NCI-H748 treated with DMSO at 0.1 percent for 48 hours (cell line): ENCODE measurements at regions not wholly inside any gene's neighbourhood (a gene's known extent, or its start where the extent isn't known, plus 50 kb on each side); places are given as distances from the start of the nearest gene placed in this dataset.
"Not testable (repeated sequence)": the region's sequence is repeated elsewhere in the genome, so short reads cannot be mapped to it uniquely, and the experiment has no call there.

Source experiments
- DNase-seq: peaks from one replicate; lab custom pipeline; 2025; lab: John Stamatoyannopoulos, UW

DNA sequence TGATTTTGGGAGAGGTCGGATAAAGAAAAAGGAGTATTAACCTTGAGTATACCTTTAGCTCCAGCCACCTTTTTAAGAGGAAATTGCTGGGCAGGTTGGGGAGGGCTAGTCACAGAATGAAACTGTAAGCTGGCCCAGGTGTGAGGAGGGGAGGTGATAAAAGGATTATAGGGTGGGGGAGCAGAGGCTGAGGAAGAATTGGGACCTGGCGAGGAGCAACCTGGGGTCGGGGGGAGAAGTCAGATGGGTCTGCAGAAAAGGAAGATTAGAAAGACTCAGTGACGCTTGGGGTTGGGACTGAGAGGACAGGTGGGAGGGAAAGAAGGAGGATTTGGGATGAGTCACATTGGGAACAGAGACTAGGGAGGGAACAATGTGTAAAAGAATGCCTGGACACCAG, 1548.5 kb upstream of the WWC1 start:
- not testable (repeated sequence) for DNase-seq

DNA sequence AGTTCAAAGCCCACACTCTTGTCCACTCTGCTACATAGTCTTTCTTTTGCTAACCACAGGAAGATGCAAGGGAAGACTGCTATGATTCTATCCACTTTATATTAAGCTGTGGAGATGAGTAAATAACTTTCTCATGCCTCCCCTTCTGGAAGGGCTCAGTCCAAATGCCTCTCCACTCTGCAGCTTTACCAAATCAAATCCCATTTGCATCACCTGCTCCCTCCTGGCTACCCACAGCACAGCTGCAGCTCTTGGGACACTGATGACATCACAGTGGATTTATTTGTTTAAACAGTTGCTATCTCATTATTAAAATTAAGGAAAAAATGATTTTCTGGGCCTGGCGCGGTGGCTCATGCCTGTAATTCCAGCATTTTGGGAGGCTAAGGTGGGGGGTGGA, 1544.9 kb upstream of the WWC1 start:
- DNase-seq = no peak

DNA sequence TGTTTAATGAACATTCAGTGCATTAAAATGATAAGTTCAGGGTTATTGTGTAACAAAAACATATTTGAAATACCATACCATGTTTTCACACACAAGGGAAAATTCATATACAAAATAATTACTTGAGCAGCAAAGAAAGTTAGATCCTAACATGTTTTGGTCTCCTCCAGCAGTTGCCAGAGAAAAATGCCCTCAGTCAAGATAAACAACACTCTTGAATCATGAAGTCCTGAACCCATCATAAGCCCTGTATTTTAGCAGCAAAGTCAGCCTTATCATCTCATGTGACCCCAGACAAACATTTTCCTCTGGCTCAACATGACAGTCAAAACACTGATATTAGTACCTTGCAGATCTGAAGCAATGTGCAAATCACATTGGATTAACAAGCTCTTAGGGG, 1541.1 kb upstream of the WWC1 start:
- no peak for DNase-seq

DNA sequence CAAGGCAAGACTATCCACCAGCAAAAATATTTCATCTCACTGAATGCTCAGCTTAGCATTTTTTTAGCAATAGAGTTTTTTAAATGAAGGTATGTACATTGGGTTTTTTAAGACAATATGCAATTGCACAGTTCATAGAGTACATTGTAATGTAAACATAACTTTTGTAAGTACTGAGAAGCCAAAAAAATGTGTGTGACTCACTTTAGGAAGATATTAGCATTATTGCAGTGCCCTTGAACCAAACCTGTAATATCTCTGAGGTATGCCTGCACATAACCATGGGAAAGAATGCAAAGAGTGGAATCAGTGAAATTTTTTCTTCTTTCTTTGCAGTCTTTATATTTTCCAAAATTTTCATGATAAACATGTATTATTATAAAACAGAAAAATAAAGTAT, 1533.3 kb upstream of the WWC1 start:
- no peak for DNase-seq

DNA sequence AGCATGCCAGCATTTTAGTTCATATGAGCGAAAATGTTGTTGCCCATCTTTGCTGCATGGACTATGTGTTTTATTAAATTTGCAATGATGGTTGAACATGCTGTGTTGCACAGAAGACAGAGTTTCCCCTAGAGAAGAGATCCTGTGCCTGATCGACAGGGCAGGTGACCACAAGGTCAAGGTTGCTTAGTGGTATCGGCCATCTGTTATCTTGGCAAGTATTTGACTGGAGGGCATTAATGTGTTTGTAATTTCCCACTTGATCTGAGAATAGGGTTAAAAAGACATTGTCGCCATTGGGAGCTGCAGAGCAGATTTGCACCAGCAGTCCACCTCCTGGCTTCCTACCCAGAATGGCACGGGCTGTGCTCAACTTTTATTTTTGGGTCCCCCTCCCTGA, 1523.6 kb upstream of the WWC1 start:
- no peak for DNase-seq

DNA sequence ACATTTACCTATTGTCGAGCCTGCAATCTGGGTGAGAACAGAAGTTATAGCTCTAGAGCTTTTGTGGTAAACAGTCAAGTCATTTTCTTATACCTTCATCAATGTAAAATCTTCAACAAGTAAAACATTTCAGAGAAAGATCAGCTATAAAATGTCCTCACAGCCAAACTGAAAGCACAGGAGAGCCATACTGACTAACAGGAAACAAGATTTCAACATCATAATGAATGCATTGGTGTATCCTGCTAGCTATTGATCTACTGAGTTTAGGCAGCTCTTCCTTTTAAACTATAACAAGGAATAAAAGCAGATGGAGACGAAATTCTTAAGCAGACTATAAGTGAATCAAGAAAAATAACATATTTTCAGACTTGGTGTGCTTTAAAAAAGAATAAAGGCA, 1522.9 kb upstream of the WWC1 start:
- no peak for DNase-seq

DNA sequence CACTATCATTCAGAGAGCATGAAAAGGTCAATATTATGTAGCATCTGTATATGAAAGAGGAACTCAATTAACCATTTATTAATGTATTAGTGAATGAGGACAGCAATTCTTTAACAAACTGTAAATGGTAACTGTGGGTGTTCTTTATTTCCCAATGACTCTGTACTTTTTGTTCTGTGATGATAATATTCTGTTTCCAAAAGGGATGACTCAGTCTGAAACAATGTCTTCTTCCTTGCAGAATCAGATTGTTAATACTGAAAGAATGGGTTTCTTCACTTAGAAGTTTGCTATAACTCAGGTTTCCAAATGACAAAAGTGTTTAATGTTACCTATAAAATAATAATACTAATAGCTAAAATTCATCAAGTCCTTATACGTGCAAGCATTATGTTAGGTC, 1518.7 kb upstream of the WWC1 start:
- no peak for DNase-seq

DNA sequence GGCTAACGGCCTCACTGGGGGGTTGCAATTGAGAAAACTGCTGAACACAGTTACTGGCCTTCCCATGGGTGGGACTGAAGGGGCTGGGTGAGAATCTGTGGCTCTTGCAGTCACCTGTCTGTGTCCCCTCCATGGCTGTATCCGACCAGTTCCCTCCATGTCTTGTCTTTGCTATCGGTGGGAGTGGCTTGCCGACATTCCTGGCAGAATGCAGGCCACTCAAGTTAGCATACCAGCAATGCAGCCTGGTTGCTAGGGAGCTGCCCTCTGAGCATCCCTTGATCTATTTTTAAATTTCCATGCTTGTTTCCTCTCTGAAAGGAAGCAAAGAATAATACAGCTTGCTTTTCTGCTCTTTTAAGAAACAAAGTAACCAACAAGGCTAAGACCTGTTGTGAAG, 1509.7 kb upstream of the WWC1 start:
- no peak for DNase-seq

DNA sequence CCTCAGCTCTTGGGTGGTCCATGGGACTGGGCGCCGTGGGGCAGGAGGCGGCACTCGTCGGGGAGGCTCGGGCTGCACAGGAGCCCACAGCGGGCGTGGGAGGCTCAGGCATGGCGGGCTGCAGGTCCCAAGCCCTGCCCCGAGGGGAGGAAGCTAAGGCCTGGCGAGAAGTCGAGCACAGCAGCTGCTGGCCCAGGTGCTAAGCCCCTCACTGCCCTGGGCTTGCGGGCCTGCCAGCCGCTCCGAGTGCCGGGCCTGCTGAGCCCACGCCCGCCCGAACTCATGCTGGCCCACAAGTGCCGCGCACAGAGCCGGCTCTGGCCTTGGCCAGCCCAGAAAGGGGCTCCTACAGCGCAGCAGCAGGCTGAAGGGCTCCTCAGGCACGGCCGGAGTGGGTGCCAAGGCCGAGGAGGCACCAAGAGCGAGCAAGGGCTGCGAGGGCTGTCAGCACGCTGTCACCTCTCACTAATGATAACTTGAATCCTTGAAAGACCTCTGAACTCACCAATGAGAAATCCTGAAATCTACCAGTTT, 1506.8 kb upstream of the WWC1 start:
- no peak for DNase-seq

DNA sequence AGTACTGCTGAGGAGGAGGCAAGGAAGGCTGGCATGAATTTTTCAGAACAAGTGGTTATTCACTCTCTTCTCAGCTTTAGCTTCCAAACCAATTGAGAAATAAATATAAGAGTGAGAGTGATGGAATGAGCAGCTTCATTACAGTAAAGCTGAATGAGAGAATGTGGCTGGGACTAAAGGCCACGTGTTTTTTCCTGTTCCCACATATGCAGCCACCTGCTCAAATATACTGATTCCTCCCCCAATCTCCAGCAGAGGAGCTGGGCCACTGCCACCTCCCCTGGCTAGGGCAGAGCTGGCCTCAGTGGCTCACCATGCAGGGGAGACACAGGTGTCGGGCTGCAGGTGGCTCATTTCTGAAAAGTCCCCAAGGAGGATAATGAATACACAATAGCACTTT, 1505.3 kb upstream of the WWC1 start:
- DNase-seq = no peak

DNA sequence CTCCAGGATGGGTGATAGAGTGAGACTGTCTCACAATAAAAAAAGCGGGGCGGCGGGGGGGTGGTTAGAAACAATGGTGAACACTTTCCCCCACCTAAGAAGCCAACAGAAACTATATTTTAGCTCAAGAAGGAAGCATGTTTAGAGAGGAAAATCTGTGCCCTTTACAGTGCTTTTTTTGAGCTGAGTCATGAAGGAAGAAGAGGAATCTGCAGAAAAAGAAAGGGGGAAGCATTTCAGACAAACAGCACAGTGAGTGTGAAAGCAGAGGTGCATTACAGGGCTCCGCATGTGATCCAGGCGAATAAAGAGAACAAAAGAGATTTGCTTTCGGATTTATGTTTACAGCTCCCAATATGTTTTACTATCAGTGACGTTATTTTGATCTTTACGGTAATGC, 1504.6 kb upstream of the WWC1 start:
- DNase-seq = no peak

DNA sequence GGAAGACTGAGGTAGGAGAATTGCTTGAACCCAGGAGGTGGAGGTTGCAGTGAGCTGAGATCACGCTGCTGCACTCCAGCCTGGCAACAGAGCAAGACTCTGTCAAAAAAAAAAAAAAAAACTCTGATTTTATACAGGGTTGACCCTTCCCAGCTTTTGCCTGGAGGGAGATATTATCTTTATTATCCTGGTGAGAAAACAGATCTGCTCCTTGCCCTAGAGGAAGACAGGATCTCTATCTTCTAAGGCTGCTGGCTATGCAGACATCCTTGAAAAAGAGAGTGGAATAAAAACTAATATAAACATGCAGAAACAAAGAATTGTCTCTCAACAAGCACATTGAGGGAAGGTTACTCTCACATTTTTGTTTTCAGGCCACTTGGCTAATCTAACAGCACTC, 1503.4 kb upstream of the WWC1 start:
- DNase-seq = no peak

DNA sequence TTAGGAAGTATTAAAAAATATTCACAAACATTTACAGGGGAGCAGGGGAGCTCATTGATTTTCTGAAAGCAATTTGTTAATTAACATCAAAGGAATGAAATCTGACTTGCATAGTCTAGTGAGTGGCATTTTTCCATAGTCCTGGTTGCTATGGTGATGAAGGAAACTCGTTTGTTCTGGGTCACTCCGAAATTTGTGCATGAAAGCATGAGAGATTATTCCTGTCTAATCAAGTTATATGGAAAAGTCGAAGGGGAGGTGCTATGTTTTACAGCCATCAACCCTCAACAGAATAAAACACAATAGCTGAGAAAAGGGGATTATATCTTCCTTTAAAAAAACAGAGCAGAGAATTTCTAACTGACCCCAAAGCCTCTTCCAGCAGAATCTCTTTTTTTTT, 1495.7 kb upstream of the WWC1 start:
- DNase-seq = no peak

DNA sequence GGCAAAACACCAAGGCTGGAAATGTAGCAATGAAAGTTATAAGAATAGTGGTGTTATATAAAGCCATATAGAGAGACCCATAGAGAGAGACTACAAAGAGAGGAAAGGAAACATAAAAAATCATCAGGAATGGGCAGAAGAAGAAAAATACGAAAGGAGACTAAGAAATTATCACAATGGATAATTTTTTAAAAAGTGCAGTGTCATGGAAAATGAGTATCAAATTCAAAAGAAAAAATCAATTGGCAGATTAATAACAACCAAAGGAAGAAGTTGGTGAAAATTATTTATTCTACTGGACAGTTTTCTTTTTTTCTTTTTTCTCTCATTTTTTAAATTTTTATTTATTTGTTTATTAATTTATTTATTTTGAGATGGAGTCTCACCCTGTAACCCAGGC, 1488.4 kb upstream of the WWC1 start:
- DNase-seq = no peak

DNA sequence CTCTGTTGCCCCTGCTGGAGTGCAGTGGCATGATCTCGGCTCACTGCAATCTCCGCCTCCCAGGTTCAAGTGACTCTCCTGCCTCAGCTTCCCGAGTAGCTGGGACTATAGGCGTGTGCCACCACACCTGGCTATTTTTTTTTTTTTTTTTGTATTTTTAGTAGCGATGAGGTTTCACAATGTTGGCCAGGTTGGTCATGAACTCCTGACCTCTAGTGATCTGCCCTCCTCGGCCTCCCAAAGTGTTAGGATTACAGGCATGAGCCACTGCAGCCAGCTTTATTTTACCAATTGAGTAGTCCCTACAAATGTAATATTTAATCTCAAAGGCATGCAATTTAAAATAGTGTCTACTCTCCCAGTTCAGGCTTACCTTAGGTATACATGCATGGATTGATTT, 1487.2 kb upstream of the WWC1 start:
- not testable (repeated sequence) for DNase-seq

DNA sequence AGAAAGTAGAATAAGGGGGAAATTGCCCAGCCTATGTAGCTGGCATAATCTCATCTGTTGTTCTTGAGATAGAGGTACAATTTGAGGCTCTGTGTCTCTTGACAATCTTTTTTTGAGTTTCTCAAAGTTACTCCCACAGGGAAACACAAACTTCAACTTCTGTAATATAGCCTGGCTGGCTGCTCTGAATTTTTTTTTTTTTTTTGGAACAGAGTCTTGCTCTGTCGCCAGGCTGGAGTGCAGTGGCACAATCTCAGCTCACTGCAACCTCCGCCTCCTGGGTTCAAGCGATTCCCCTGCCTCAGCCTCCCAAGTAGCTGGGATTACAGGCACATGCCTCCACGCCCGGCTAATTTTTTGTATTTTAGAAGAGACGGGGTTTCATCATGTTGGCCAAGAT, 1486.8 kb upstream of the WWC1 start:
- not testable (repeated sequence) for DNase-seq

DNA sequence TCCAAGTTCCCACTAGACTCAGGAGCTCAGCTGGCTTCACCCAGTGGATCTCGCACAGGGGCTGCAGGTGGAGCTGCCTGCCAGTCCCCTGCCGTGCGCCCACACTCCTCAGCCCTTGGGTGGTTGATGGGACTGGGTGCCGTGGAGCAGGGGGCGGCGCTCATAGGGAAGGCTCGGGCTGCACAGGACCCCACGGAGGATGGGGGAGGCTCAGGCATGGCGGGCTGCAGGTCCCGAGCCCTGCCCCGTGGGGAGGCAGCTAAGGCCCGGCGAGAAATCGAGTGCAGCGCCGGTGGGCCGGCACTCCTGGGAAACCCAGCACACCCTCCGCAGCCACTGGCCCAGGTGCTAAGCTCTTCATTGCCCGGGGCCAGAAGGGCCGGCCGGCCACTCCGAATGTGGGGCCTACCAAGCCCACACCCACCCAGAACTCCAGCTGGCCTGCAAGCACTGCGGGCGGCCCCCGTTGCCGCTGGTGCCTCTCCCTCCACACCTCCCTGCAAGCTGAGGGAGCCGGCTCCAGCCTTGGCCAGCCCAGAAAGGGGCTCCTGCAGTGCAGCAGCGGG, 1481.3 kb upstream of the WWC1 start:
- DNase-seq = not testable (repeated sequence)

DNA sequence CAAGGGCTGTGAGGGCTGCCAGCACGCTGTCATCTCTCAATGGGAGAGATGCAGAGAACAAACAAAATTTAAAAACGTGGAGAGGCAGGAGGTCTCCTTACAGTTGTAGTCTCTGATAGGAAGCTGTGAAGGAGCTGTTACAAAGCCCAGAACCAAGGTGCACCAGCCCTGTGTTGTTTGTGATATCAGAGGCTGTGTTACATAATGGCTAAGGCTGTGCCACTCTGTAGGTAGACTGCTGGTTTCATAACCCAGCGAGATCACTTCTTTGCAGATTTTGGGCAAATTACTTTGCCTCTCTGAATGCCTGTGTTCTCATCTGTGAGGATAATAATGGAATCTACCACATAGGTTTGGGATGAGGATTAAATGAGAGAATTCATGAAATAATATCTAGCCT, 1480.7 kb upstream of the WWC1 start:
- no peak for DNase-seq

DNA sequence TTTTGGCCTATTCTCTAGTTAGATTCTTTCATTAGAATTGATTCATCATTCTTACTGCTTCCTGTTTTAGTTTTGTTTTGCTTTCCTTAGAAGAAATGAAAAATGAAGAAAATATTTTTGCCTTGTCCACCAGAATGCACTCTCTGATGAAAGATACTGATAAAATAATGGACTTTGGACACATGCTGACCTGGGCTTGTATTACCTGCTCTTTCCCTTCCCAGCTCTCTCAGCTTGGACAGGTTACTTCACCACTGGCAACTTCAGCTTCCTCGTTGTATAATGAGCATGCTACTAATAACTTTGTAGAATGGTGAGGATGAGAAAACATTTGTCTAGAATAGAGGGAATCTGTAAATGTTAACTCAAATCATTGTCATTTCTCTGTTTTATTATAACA, 1468.1 kb upstream of the WWC1 start:
- DNase-seq = no peak

DNA sequence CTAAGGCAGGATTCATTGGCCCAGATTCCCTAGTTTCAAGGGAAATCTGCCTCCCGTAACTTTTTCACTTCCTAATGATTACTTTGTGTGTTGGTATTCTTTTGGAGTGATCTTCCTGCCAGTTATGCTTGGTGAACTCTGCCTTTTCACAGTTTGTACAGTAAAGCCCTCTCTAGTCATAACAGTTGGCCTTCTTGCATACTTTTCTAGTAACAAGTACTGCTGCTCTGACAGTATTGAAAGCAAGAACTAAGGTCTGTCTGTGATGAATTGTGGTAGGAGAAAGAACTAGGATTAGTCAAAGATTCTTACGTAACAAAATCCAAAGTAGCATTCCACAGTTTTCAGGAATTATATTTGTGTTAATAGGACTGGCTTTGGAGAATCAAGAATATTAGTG, 1457.2 kb upstream of the WWC1 start:
- DNase-seq = no peak

DNA sequence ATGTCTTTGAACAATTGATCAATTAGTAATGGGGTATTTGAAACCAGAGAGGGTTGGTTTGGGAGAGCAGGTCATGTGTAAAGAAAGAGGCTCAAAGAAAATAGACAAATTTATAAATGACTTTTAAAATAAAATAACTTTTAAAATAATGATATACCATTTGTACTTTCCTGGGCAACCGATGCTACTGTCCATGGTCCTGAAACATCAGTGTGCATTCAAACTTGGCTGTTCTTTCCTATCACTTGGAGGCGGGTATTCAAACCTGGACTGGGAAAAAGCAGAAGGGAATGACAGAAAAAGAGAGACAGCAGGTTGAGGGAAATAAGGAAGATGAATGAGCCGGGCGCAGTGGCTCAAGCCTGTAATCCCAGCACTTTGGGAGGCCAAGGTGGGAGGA, 1446.4 kb upstream of the WWC1 start:
- no peak for DNase-seq

DNA sequence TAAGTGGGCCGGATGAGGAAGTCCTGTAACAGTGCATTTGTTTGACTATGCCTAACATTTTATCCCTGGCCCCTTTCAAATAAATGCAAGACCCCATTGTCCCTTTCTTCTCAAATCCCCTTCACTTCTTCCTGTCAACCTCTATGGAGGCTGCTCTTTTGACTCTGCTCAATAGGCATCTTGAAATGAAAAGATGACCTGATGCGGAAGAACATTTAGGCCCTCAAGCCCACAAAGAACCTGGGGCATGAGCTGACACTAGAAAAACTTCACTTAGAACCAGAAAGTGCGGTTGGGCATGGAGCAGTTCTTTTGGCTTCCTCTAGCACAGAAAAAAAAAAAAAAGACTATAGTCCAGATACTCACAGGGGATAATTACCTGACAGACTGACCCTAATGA, 1434.7 kb upstream of the WWC1 start:
- no peak for DNase-seq

DNA sequence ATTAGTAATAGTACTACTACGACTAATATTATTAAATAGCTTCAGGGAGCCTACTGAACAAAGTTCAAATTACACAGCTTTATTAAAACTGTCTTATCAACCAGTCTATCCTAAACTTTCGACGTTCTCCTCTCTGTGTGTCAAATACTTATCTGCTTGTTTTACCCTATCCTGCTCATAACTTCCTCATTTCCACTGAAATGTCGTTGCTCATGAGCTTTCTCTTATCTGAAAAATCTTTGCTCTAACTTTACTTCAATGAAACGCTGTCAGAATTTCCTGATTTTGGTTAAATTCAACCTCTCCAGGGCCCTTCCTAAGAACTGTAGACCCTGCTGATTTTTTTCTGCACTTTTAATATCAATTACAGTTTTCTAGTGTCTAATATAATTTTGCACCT, 1431.0 kb upstream of the WWC1 start:
- DNase-seq = no peak

DNA sequence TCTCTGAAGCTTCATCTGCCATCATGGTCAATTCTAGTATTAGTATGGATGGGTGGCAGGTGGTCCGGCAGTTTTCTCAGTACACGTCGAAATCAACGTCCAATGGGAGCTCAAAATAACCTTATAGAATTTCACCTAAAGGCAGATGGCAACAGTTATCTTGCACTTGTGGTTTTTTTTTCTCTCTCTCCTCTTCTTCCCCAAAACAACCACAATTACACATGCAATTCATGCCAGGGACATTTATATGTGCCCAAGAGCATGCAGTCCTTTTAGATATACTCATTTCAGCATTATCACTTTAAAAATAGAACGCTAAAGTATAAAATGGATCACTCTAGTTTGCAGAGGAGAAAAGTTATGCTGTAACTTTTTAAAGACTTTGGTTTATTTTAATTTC, 1428.9 kb upstream of the WWC1 start:
- DNase-seq = no peak

DNA sequence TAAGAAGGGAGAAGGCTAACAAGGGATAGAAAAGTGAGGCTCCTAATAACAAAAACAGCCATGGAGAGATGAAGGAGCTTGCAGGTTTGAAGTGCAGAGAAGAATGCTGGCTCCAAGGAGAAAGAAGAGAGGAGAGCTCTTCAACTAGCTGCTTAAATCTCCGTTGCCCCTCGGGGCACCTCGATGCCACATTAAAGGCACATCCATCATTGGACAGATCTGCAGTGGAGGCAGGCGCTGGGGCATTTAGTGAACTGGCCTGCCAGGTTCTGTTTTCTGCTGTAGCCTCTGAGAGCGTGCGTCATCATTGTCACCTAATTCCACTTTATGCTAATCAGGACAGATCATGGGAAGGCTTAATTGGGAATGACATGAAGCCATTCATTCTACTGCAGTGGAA, 1426.2 kb upstream of the WWC1 start:
- no peak for DNase-seq
